H9 (cell line): ENCODE measurements at regions not wholly inside any gene's neighbourhood (a gene's known extent, or its start where the extent isn't known, plus 50 kb on each side); places are given as distances from the start of the nearest gene placed in this dataset.

Experiments
- DNase-seq: peaks from one replicate; pipeline ENCODE4 v3.0.0-alpha.2; 2017
- H2AFZ ChIP-seq: one replicate; pipeline ENCODE4 v1.6.1; 2013; ENCODE audit warnings: mild to moderate bottlenecking, low read length, control low read depth, moderate library complexity
- H2AK5ac ChIP-seq: 2 replicates; pipeline ENCODE4 v1.6.1; 2013; ENCODE audit warnings: low read length, control low read depth, mixed read lengths; ENCODE audit not compliant: insufficient read length
- H2BK120ac ChIP-seq: one replicate; pipeline ENCODE4 v1.6.1; 2013; ENCODE audit warnings: low read depth, mild to moderate bottlenecking, low read length, control low read depth, inconsistent platforms; ENCODE audit not compliant: poor library complexity, severe bottlenecking
- H2BK12ac ChIP-seq: 2 replicates; pipeline ENCODE4 v1.6.1; 2013; ENCODE audit warnings: low read length, control low read depth, mixed read lengths, low read depth; ENCODE audit not compliant: insufficient read length
- H2BK15ac ChIP-seq: 2 replicates; pipeline ENCODE4 v1.6.1; 2013; ENCODE audit warnings: low read depth, low read length, control low read depth
- H2BK20ac ChIP-seq: one replicate; pipeline ENCODE4 v1.6.1; 2013; ENCODE audit warnings: low read depth, mild to moderate bottlenecking, low read length, control low read depth, inconsistent platforms; ENCODE audit not compliant: poor library complexity, severe bottlenecking
- H2BK5ac ChIP-seq: 2 replicates; pipeline ENCODE4 v1.6.1; 2013; ENCODE audit warnings: low read length, control low read depth, mixed read lengths; ENCODE audit not compliant: insufficient read length
- H3K14ac ChIP-seq: 2 replicates; pipeline ENCODE4 v1.6.1; 2013; ENCODE audit warnings: low read length, control low read depth; ENCODE audit not compliant: insufficient read depth
- H3K18ac ChIP-seq: 2 replicates; pipeline ENCODE4 v1.6.1; 2013; ENCODE audit warnings: low read depth, mild to moderate bottlenecking, mixed read lengths, low read length, control low read depth; ENCODE audit not compliant: insufficient read length
- H3K23ac ChIP-seq: 2 replicates; pipeline ENCODE4 v1.6.1; 2013; ENCODE audit warnings: low read length, control low read depth, mixed read lengths, low read depth; ENCODE audit not compliant: insufficient read length
- H3K23me2 ChIP-seq: 2 replicates; pipeline ENCODE4 v1.6.1; 2013; ENCODE audit warnings: low read depth, mild to moderate bottlenecking, mixed read lengths, low read length, control low read depth; ENCODE audit not compliant: insufficient read length, poor library complexity, severe bottlenecking
- H3K27ac ChIP-seq: 2 replicates; pipeline ENCODE4 v1.5.1; 2013; ENCODE audit warnings: low read length, control low read depth, mixed read lengths, low read depth; ENCODE audit not compliant: insufficient read length
- H3K27me3 ChIP-seq: 2 replicates; pipeline ENCODE4 v1.6.1; 2013; ENCODE audit warnings: low read length, control low read depth, inconsistent platforms; ENCODE audit not compliant: insufficient read depth
- H3K4ac ChIP-seq: 2 replicates; pipeline ENCODE4 v1.6.1; 2013; ENCODE audit warnings: low read depth, mild to moderate bottlenecking, control low read depth, inconsistent platforms, low read length, moderate library complexity
- H3K4me1 ChIP-seq: 2 replicates; pipeline ENCODE4 v1.6.1; 2013; ENCODE audit warnings: low read length, control low read depth, inconsistent platforms; ENCODE audit not compliant: insufficient read depth
- H3K4me2 ChIP-seq: 2 replicates; pipeline ENCODE4 v1.6.1; 2013; ENCODE audit warnings: low read length, control low read depth, mixed read lengths; ENCODE audit not compliant: insufficient read length, insufficient read depth
- H3K56ac ChIP-seq: 2 replicates; pipeline ENCODE4 v1.6.1; 2013; ENCODE audit warnings: low read depth, mild to moderate bottlenecking, mixed read lengths, low read length, control low read depth; ENCODE audit not compliant: insufficient read length
- H3K79me1 ChIP-seq: 2 replicates; pipeline ENCODE4 v1.6.1; 2013; ENCODE audit warnings: low read depth, mild to moderate bottlenecking, moderate library complexity, low read length, control low read depth, inconsistent platforms; ENCODE audit not compliant: insufficient read depth, poor library complexity, severe bottlenecking
- H3K79me2 ChIP-seq: 2 replicates; pipeline ENCODE4 v1.6.1; 2013; ENCODE audit warnings: low read length, control low read depth, inconsistent platforms; ENCODE audit not compliant: insufficient read depth
- H3K9ac ChIP-seq: 2 replicates; pipeline ENCODE4 v1.6.1; 2013; ENCODE audit warnings: low read length, control low read depth, mixed read lengths; ENCODE audit not compliant: insufficient read length; ENCODE audit errors: extremely low read depth
- H3K9me3 ChIP-seq: one replicate; pipeline ENCODE4 v1.6.1; 2013; ENCODE audit warnings: low read depth, low read length, inconsistent platforms; ENCODE audit not compliant: control insufficient read depth
- H3T11ph ChIP-seq: one replicate; pipeline ENCODE4 v1.6.1; 2013; ENCODE audit warnings: mild to moderate bottlenecking, low read length, control low read depth, inconsistent platforms
- H4K20me1 ChIP-seq: one replicate; pipeline ENCODE4 v1.6.1; 2013; ENCODE audit not compliant: control insufficient read depth, insufficient read length, insufficient read depth
- H4K5ac ChIP-seq: 2 replicates; pipeline ENCODE4 v1.6.1; 2013; ENCODE audit warnings: low read depth, mild to moderate bottlenecking, mixed read lengths, low read length, control low read depth; ENCODE audit not compliant: insufficient read length
- H4K8ac ChIP-seq: replicated peaks from 2 replicates; pipeline ENCODE4 v1.6.1; 2013; ENCODE audit warnings: low read length, control low read depth, mixed read lengths, low read depth; ENCODE audit not compliant: insufficient read length
- H4K91ac ChIP-seq: 2 replicates; pipeline ENCODE4 v1.6.1; 2013; ENCODE audit warnings: low read depth, mild to moderate bottlenecking, moderate library complexity, mixed read lengths, low read length, control low read depth; ENCODE audit not compliant: insufficient read length
- H3K27ac Mint-ChIP-seq, 3 experiments: 2 replicates in 2 of 3; 3 replicates in 1 of 3; pipeline ENCODE4 v1.8.0; 2020 to 2021; ENCODE audit warnings: mixed read lengths in 3 of 3, mild to moderate bottlenecking in 1 of 3, moderate library complexity in 1 of 3
- H3K27me3 Mint-ChIP-seq: 2 replicates; pipeline ENCODE4 v1.8.0; 2021; ENCODE audit warnings: low read depth, mild to moderate bottlenecking, moderate library complexity, mixed read lengths
- H3K36me3 Mint-ChIP-seq, 3 experiments: 2 replicates in 2 of 3; 3 replicates in 1 of 3; pipeline ENCODE4 v1.8.0; 2020 to 2021; ENCODE audit warnings: low read depth in 3 of 3, mixed read lengths in 3 of 3; ENCODE audit not compliant: insufficient read depth in 1 of 3
- H3K4me1 Mint-ChIP-seq, 2 experiments: 2 replicates each; pipeline ENCODE4 v1.8.0; 2020; ENCODE audit warnings: mixed read lengths in 2 of 2
- H3K4me3 Mint-ChIP-seq, 2 experiments: 2 replicates in 1 of 2; 3 replicates in 1 of 2; pipeline ENCODE4 v1.8.0; 2020 to 2021; ENCODE audit warnings: mild to moderate bottlenecking in 2 of 2, mixed read lengths in 2 of 2, moderate library complexity in 1 of 2
- H3K9me3 Mint-ChIP-seq, 2 experiments: 2 replicates in 1 of 2; 3 replicates in 1 of 2; pipeline ENCODE4 v1.8.0; 2020; ENCODE audit warnings: mild to moderate bottlenecking in 2 of 2, mixed read lengths in 2 of 2, moderate library complexity in 1 of 2
- CTCF ChIP-seq: fragments of 200-600 bp; sonication (generic); conservative IDR thresholded peaks from 3 replicates; pipeline ENCODE4 v1.8.0; 2021; ENCODE audit warnings: antibody characterized with exemption, mild to moderate bottlenecking
- WGBS: extraction: QIAGEN DNeasy Blood & Tissue Kit; methylation state at CpG from one replicate; pipeline ENCODE4 v1.1.7; 2013; ENCODE audit warnings: missing lambda C conversion rate, low lambda C conversion rate, mixed read lengths; ENCODE audit not compliant: insufficient read length; ENCODE audit errors: extremely low coverage; 5-methylcytosine and 5-hydroxymethylcytosine counted together

GRCh38 chr5:152642880-152643279 lies 237.8 kb upstream of the NMUR2 start:
- Histone ChIP-seq H2BK5ac (no peak overlapping the region), H3K56ac (no peak overlapping the region), H3K4ac (no peak overlapping the region), H4K5ac (no peak overlapping the region), H4K91ac (no peak overlapping the region), H2BK15ac (no peak overlapping the region), H4K20me1 (no peaks in the 10 kb centered on the region), H4K8ac (no peak overlapping the region), H3K79me2 (no peaks in the 10 kb centered on the region), H3K9ac (no peak overlapping the region), H3K18ac (no peak overlapping the region), H2AFZ (no peak overlapping the region), H3K27me3 (no peaks in the 10 kb centered on the region; the same call in 1 of the 2 replicates), H3K23me2 (no peaks in the 10 kb centered on the region), H3K79me1 (no peaks in the 10 kb centered on the region), H3T11ph (no peak overlapping the region), H2AK5ac (no peak overlapping the region), H2BK120ac (no peak overlapping the region), H3K9me3 (no peaks in the 10 kb centered on the region), H3K4me2 (no peak overlapping the region), H2BK20ac (no peak overlapping the region), H3K14ac (no peak overlapping the region), H2BK12ac (no peak overlapping the region), H3K23ac (no peak overlapping the region), H3K4me1 (no peaks in the 10 kb centered on the region), H3K27ac (no peak overlapping the region)
- Mint-ChIP-seq H3K27ac (no peak overlapping the region), H3K27me3 (peaks cover 57% of the 10 kb centered on the region), H3K4me1 (peaks cover 20 to 22% of the 10 kb centered on the region in 2 experiments), H3K4me3 (no peak overlapping the region), H3K36me3 (no peaks in the 10 kb centered on the region), H3K9me3 (no peaks in the 10 kb centered on the region; a peak in 1 of 5 replicates)
- no peak for TF ChIP-seq CTCF
- no CpG with 5 or more reads among the region's 1 CpG for WGBS
- no peak for DNase-seq
